Head of caudate nucleus (tissue), 42 donors: ENCODE measurements at regions not wholly inside any gene's neighbourhood (a gene's known extent, or its start where the extent isn't known, plus 50 kb on each side); places are given as distances from the start of the nearest gene placed in this dataset.

Source experiments
- DNase-seq, 42 donors: peaks; one replicate each; pipeline versions ENCODE4 v3.0.0 to v3.0.0-alpha.2; 2020 to 2021; ENCODE audit warnings: mixed read lengths in 7 of 42
- intact Hi-C: fragments of 100-400 bp; cut with DNase I; formaldehyde crosslinking; loops from one replicate; pipeline ENCODE4 v1.15.0; 2022

- no peak for DNase-seq
- intact Hi-C loops, result no loop called here
Measured at GRCh38 chr2:198763793-198764192, 693.9 kb downstream of the SATB2 start.

GRCh38 chr2:198762441-198762840 lies 695.3 kb downstream of the SATB2 start:
- intact Hi-C loops, result no loop called here

GRCh38 chr2:198757069-198757468 lies 700.7 kb downstream of the SATB2 start:
- intact Hi-C loops, result no loop called here

More at GRCh38 chr2:198762441-198762840, 695.3 kb downstream of the SATB2 start:
- no peak for DNase-seq

GRCh38 chr2:198756166-198756565 lies 701.6 kb downstream of the SATB2 start:
- no peak for DNase-seq
- intact Hi-C loops, result no loop called here

More at GRCh38 chr2:198757069-198757468, 700.7 kb downstream of the SATB2 start:
- no peak for DNase-seq

- intact Hi-C loops, result no loop called here
- no peak for DNase-seq
Measured at GRCh38 chr2:198753101-198753500, 704.6 kb downstream of the SATB2 start.

GRCh38 chr2:198749364-198749763 lies 708.4 kb downstream of the SATB2 start:
- intact Hi-C loops, result no loop called here
- no peak for DNase-seq

- DNase-seq, result no peak
- intact Hi-C loops, result no loop called here
Measured at GRCh38 chr2:198731842-198732399, 725.8 kb downstream of the SATB2 start.

- DNase-seq, result no peak
Measured at GRCh38 chr2:198720266-198720665, 737.5 kb downstream of the SATB2 start.

GRCh38 chr2:198717451-198717850 lies 740.3 kb downstream of the SATB2 start:
- intact Hi-C loops, result no loop called here
- DNase-seq, result no peak

More at GRCh38 chr2:198720266-198720665, 737.5 kb downstream of the SATB2 start:
- intact Hi-C loops, result no loop called here

- intact Hi-C loops, result no loop called here
Measured at GRCh38 chr2:198715302-198715835, 742.4 kb downstream of the SATB2 start.

GRCh38 chr2:198712485-198712884 lies 745.3 kb downstream of the SATB2 start:
- DNase-seq, result no peak
- intact Hi-C loops, result no loop called here

More at GRCh38 chr2:198715302-198715835, 742.4 kb downstream of the SATB2 start:
- DNase-seq, result peak in 4 of 42 donors; percentile 2 to 33 (median 21)

GRCh38 chr2:198711484-198711883 lies 746.3 kb downstream of the SATB2 start:
- intact Hi-C loops, result no loop called here
- DNase-seq, result no peak

GRCh38 chr2:198710562-198710961 lies 747.2 kb downstream of the SATB2 start:
- intact Hi-C loops, result no loop called here
- DNase-seq, result no peak

GRCh38 chr2:198706476-198707082 lies 751.2 kb downstream of the SATB2 start:
- no peak for DNase-seq
- intact Hi-C loops, result no loop called here

- intact Hi-C loops, result no loop called here
- DNase-seq, result no peak
Measured at GRCh38 chr2:198703281-198703680, 754.5 kb downstream of the SATB2 start.

- intact Hi-C loops, result no loop called here
- DNase-seq, result no peak
Measured at GRCh38 chr2:198702796-198703195, 754.9 kb downstream of the SATB2 start.

- no peak for DNase-seq
- intact Hi-C loops, result no loop called here
Measured at GRCh38 chr2:198701481-198701880, 756.3 kb downstream of the SATB2 start.

- no peak for DNase-seq
- intact Hi-C loops, result no loop called here
Measured at GRCh38 chr2:198700319-198700718, 757.4 kb downstream of the SATB2 start.

- DNase-seq, result no peak
- intact Hi-C loops, result no loop called here
Measured at GRCh38 chr2:198698230-198698629, 759.5 kb downstream of the SATB2 start.

GRCh38 chr2:198697794-198698193 lies 759.9 kb downstream of the SATB2 start:
- DNase-seq, result no peak
- intact Hi-C loops, result no loop called here

GRCh38 chr2:198697218-198697617 lies 760.5 kb downstream of the SATB2 start:
- intact Hi-C loops, result no loop called here
- DNase-seq, result no peak
